Mesendoderm (in vitro differentiated cells): ENCODE measurements at regions not wholly inside any gene's neighbourhood (a gene's known extent, or its start where the extent isn't known, plus 50 kb on each side); places are given as distances from the start of the nearest gene placed in this dataset.
"Not testable (repeated sequence)": the region's sequence is repeated elsewhere in the genome, so short reads cannot be mapped to it uniquely, and the experiment has no call there.

Experiments used
- DNase-seq: peaks from one replicate; pipeline ENCODE4 v3.0.0; 2013
- H2AK5ac ChIP-seq: 2 replicates; pipeline ENCODE4 v1.6.1; 2013; ENCODE audit warnings: low read length, inconsistent platforms
- H2BK120ac ChIP-seq: 2 replicates; pipeline ENCODE4 v1.6.1; 2013; ENCODE audit warnings: low read depth, mild to moderate bottlenecking, low read length, moderate library complexity, mixed read lengths
- H2BK15ac ChIP-seq: replicated peaks from 2 replicates; pipeline ENCODE4 v1.6.1; 2013; ENCODE audit warnings: low read depth, mild to moderate bottlenecking, moderate library complexity
- H2BK5ac ChIP-seq: 2 replicates; pipeline ENCODE4 v1.6.1; 2013; ENCODE audit warnings: low read length, inconsistent platforms
- H3K18ac ChIP-seq: 2 replicates; pipeline ENCODE4 v1.6.1; 2013; ENCODE audit warnings: mild to moderate bottlenecking, low read length, mixed read lengths
- H3K23ac ChIP-seq: one replicate; pipeline ENCODE4 v1.6.1; 2013; ENCODE audit warnings: low read length
- H3K27ac ChIP-seq: 2 replicates; pipeline ENCODE4 v1.5.1; 2013; ENCODE audit warnings: low read depth, mild to moderate bottlenecking, inconsistent platforms, low read length, moderate library complexity
- H3K27me3 ChIP-seq: 2 replicates; pipeline ENCODE4 v1.6.1; 2013; ENCODE audit warnings: low read length, control low read depth, mild to moderate bottlenecking, inconsistent platforms; ENCODE audit not compliant: insufficient read depth, poor library complexity
- H3K36me3 ChIP-seq: 2 replicates; pipeline ENCODE4 v1.6.1; 2013; ENCODE audit warnings: low read length, inconsistent platforms; ENCODE audit not compliant: control insufficient read depth, insufficient read depth
- H3K4ac ChIP-seq: one replicate; pipeline ENCODE4 v1.6.1; 2013; ENCODE audit warnings: low read depth, mild to moderate bottlenecking, low read length, moderate library complexity
- H3K4me1 ChIP-seq: 2 replicates; pipeline ENCODE4 v1.6.1; 2013; ENCODE audit warnings: low read depth, low read length, inconsistent platforms; ENCODE audit not compliant: control insufficient read depth
- H3K4me2 ChIP-seq: 2 replicates; pipeline ENCODE4 v1.6.1; 2013; ENCODE audit warnings: low read length
- H3K4me3 ChIP-seq: 2 replicates; pipeline ENCODE4 v1.5.1; 2013; ENCODE audit warnings: mild to moderate bottlenecking, low read length
- H3K56ac ChIP-seq: one replicate; pipeline ENCODE4 v1.6.1; 2013; ENCODE audit warnings: low read length
- H3K79me1 ChIP-seq: 2 replicates; pipeline ENCODE4 v1.6.1; 2013; ENCODE audit warnings: low read length, inconsistent platforms
- H3K79me2 ChIP-seq: 2 replicates; pipeline ENCODE4 v1.6.1; 2013; ENCODE audit warnings: mild to moderate bottlenecking, low read length; ENCODE audit not compliant: control insufficient read depth, insufficient read depth
- H3K9ac ChIP-seq: 2 replicates; pipeline ENCODE4 v1.6.1; 2013; ENCODE audit warnings: low read length, inconsistent platforms
- H4K5ac ChIP-seq: one replicate; pipeline ENCODE4 v1.6.1; 2013; ENCODE audit warnings: low read length
- H4K8ac ChIP-seq: one replicate; pipeline ENCODE4 v1.6.1; 2013; ENCODE audit warnings: low read depth, mild to moderate bottlenecking, control low read depth, low read length, moderate library complexity
- WGBS: extraction: QIAGEN DNeasy Blood & Tissue Kit; methylation state at CpG from one replicate; pipeline ENCODE4 v1.1.7; 2013; ENCODE audit warnings: low lambda C conversion rate, missing lambda C conversion rate; ENCODE audit not compliant: insufficient coverage; ENCODE audit errors: extremely low coverage; 5-methylcytosine and 5-hydroxymethylcytosine counted together

GRCh38 chrX:122941806-122942205, 242.3 kb upstream of the GRIA3 start:
- no peak overlapping the region for H2AK5ac ChIP-seq
- H3K4me2 ChIP-seq = no peak overlapping the region
- H2BK120ac ChIP-seq = no peak overlapping the region
- no peak overlapping the region for H3K9ac ChIP-seq
- WGBS = no CpG with 5 or more reads among the region's 1 CpG
- H3K79me1 ChIP-seq = no peaks in the 10 kb centered on the region
- H4K8ac ChIP-seq = no peak overlapping the region
- H3K56ac ChIP-seq = no peak overlapping the region
- H3K4me3 ChIP-seq = no peak overlapping the region
- no peak overlapping the region for H4K5ac ChIP-seq
- no peaks in the 10 kb centered on the region for H3K4me1 ChIP-seq
- no peaks in the 10 kb centered on the region for H3K79me2 ChIP-seq
- no peak overlapping the region for H3K4ac ChIP-seq
- no peak overlapping the region for H2BK15ac ChIP-seq
- H3K23ac ChIP-seq = no peak overlapping the region
- no peaks in the 10 kb centered on the region for H3K27me3 ChIP-seq
- no peak overlapping the region for H2BK5ac ChIP-seq
- DNase-seq = no peak
- H3K27ac ChIP-seq = no peak overlapping the region
- no peak overlapping the region for H3K18ac ChIP-seq
- H3K36me3 ChIP-seq = no peaks in the 10 kb centered on the region

GRCh38 chrX:122943918-122944317, 240.2 kb upstream of the GRIA3 start:
- H2BK5ac ChIP-seq = no peak overlapping the region
- no peak overlapping the region for H3K4ac ChIP-seq
- H3K4me1 ChIP-seq = no peaks in the 10 kb centered on the region
- no peaks in the 10 kb centered on the region for H3K79me1 ChIP-seq
- H2AK5ac ChIP-seq = no peak overlapping the region
- H2BK15ac ChIP-seq = no peak overlapping the region
- no peaks in the 10 kb centered on the region for H3K36me3 ChIP-seq
- no peak overlapping the region for H3K56ac ChIP-seq
- no peak overlapping the region for H4K5ac ChIP-seq
- WGBS = no CpG with 5 or more reads among the region's 3 CpGs
- no peak overlapping the region for H3K23ac ChIP-seq
- H3K9ac ChIP-seq = no peak overlapping the region
- no peaks in the 10 kb centered on the region for H3K27me3 ChIP-seq
- no peaks in the 10 kb centered on the region for H3K79me2 ChIP-seq
- no peak overlapping the region for H3K27ac ChIP-seq
- H4K8ac ChIP-seq = no peak overlapping the region
- no peak overlapping the region for H3K4me2 ChIP-seq
- H3K18ac ChIP-seq = no peak overlapping the region
- H3K4me3 ChIP-seq = no peak overlapping the region
- no peak for DNase-seq
- no peak overlapping the region for H2BK120ac ChIP-seq

- no peak overlapping the region for H4K8ac ChIP-seq
- H4K5ac ChIP-seq = no peak overlapping the region
- H3K9ac ChIP-seq = no peak overlapping the region
- no peak overlapping the region for H3K4me2 ChIP-seq
- H3K36me3 ChIP-seq = no peaks in the 10 kb centered on the region
- H3K23ac ChIP-seq = no peak overlapping the region
- H2BK15ac ChIP-seq = no peak overlapping the region
- H3K4me1 ChIP-seq = no peaks in the 10 kb centered on the region
- no peak overlapping the region for H2BK120ac ChIP-seq
- H3K4me3 ChIP-seq = no peak overlapping the region
- no peaks in the 10 kb centered on the region for H3K79me1 ChIP-seq
- no peak for DNase-seq
- no peak overlapping the region for H2BK5ac ChIP-seq
- no peaks in the 10 kb centered on the region for H3K27me3 ChIP-seq
- H3K18ac ChIP-seq = no peak overlapping the region
- no peaks in the 10 kb centered on the region for H3K79me2 ChIP-seq
- no peak overlapping the region for H2AK5ac ChIP-seq
- H3K56ac ChIP-seq = no peak overlapping the region
- H3K27ac ChIP-seq = no peak overlapping the region
- H3K4ac ChIP-seq = no peak overlapping the region
- WGBS = no CpG with 5 or more reads among the region's 4 CpGs
Measured at GRCh38 chrX:122945328-122945727, 238.8 kb upstream of the GRIA3 start.

- H2BK120ac ChIP-seq = no peak overlapping the region
- H3K9ac ChIP-seq = no peak overlapping the region
- no peaks in the 10 kb centered on the region for H3K36me3 ChIP-seq
- H3K4me1 ChIP-seq = no peaks in the 10 kb centered on the region
- no peak overlapping the region for H3K27ac ChIP-seq
- no peak overlapping the region for H3K23ac ChIP-seq
- no CpG with 5 or more reads among the region's 2 CpGs for WGBS
- no peaks in the 10 kb centered on the region for H3K79me1 ChIP-seq
- no peaks in the 10 kb centered on the region for H3K27me3 ChIP-seq
- no peak for DNase-seq
- no peak overlapping the region for H4K5ac ChIP-seq
- no peak overlapping the region for H3K18ac ChIP-seq
- no peak overlapping the region for H2BK5ac ChIP-seq
- H3K56ac ChIP-seq = no peak overlapping the region
- no peak overlapping the region for H4K8ac ChIP-seq
- no peaks in the 10 kb centered on the region for H3K79me2 ChIP-seq
- H2BK15ac ChIP-seq = no peak overlapping the region
- H2AK5ac ChIP-seq = no peak overlapping the region
- H3K4ac ChIP-seq = no peak overlapping the region
- no peak overlapping the region for H3K4me3 ChIP-seq
- no peak overlapping the region for H3K4me2 ChIP-seq
Measured at GRCh38 chrX:122972604-122973003, 211.5 kb upstream of the GRIA3 start.

- no CpG with 5 or more reads among the region's 6 CpGs for WGBS
- Histone ChIP-seq H2BK15ac (no peak overlapping the region), H3K18ac (no peak overlapping the region), H3K23ac (no peak overlapping the region), H4K5ac (no peak overlapping the region), H3K4me3 (no peak overlapping the region), H2AK5ac (no peak overlapping the region), H4K8ac (no peak overlapping the region), H3K4me1 (no peaks in the 10 kb centered on the region), H3K27ac (no peak overlapping the region), H3K36me3 (no peaks in the 10 kb centered on the region), H3K4me2 (no peak overlapping the region), H3K56ac (no peak overlapping the region), H3K27me3 (no peaks in the 10 kb centered on the region), H3K79me1 (no peaks in the 10 kb centered on the region), H3K4ac (no peak overlapping the region), H3K9ac (no peak overlapping the region), H2BK5ac (no peak overlapping the region), H3K79me2 (no peaks in the 10 kb centered on the region), H2BK120ac (no peak overlapping the region)
- no peak for DNase-seq
Measured at GRCh38 chrX:122982521-122982920, 201.6 kb upstream of the GRIA3 start.

- H3K56ac ChIP-seq, H3K79me1 ChIP-seq, H4K5ac ChIP-seq, H3K4me1 ChIP-seq, H3K27me3 ChIP-seq, H2BK120ac ChIP-seq, H3K9ac ChIP-seq, H2BK5ac ChIP-seq, H2BK15ac ChIP-seq, H3K4me2 ChIP-seq, DNase-seq, H2AK5ac ChIP-seq, H3K4me3 ChIP-seq, H4K8ac ChIP-seq, H3K4ac ChIP-seq, H3K27ac ChIP-seq, H3K36me3 ChIP-seq, H3K79me2 ChIP-seq, H3K18ac ChIP-seq, H3K23ac ChIP-seq: not testable (repeated sequence)
- no CpG with 5 or more reads among the region's 2 CpGs for WGBS
Measured at GRCh38 chrX:123002844-123003243, 181.2 kb upstream of the GRIA3 start.
